ENCODE measurements at regions not wholly inside any gene's neighbourhood (a gene's known extent, or its start where the extent isn't known, plus 50 kb on each side); places are given as distances from the start of the nearest gene placed in this dataset.

- DNase-seq (ENCODE audit: low spot score in 2 of 2) (no peak), FAIRE-seq (no peak)
Observed at GRCh38 chr1:17877316-17877715, 122.2 kb downstream of the ACTL8 start.

DNA sequence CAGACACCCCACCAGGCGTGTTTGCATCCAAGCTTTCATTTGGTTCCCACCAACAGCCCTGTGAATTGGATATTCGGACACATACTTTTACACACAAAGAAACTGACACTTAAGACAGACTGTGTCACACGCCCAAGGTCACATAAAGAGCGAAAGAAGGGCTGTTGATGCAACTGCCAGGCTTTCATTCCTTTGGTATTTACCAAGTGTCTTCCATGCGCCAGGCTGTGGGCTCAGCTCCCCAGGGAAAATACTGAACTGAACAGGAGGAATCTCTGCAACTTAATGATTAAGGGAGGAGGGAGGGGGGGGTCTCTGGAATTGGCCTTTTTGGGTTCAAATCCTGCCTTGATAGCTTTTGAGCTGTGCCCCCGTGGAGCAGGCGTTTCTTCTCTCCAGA is 122.8 kb downstream of the ACTL8 start:
- no peak for DNase-seq (ENCODE audit: low spot score in 2 of 2)
- FAIRE-seq, result no peak

GRCh38 chr1:17878837-17879236 is 123.7 kb downstream of the ACTL8 start:
- FAIRE-seq, result no peak

GRCh38 chr1:17880449-17880848 is 125.3 kb downstream of the ACTL8 start:
- FAIRE-seq, result no peak

More at GRCh38 chr1:17878837-17879236, 123.7 kb downstream of the ACTL8 start:
- no peak for DNase-seq (ENCODE audit: low spot score in 2 of 2)

GRCh38 chr1:17881761-17882160 is 126.6 kb downstream of the ACTL8 start:
- DNase-seq (ENCODE audit: low spot score in 2 of 2) (no peak), FAIRE-seq (no peak)

More at GRCh38 chr1:17880449-17880848, 125.3 kb downstream of the ACTL8 start:
- no peak for DNase-seq (ENCODE audit: low spot score in 2 of 2)

DNA sequence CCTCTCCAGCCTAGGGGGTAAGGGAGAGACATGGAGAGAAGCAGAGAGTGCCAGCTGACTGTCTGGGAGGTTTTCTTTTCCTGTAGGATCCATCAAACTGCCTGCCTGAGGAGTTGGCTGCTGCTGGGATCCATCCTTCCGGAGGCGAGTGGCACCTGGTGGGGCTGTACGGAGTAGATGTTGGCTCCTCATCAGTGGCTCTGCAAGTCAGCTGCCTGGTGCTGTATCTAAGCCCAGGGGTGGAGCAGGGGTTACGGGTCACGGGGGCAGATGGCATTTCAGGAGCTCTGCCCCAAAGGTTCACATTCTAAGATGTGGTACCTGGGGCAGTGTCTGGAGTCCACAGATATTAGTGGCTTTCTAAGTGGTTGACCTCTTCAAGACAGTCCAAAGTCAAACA is 128.0 kb downstream of the ACTL8 start:
- no peak for FAIRE-seq
- no peak for DNase-seq (ENCODE audit: low spot score in 2 of 2)

- FAIRE-seq (no peak), DNase-seq (ENCODE audit: low spot score in 2 of 2) (no peak)
Observed at GRCh38 chr1:17883662-17884395, 128.7 kb downstream of the ACTL8 start.

DNA sequence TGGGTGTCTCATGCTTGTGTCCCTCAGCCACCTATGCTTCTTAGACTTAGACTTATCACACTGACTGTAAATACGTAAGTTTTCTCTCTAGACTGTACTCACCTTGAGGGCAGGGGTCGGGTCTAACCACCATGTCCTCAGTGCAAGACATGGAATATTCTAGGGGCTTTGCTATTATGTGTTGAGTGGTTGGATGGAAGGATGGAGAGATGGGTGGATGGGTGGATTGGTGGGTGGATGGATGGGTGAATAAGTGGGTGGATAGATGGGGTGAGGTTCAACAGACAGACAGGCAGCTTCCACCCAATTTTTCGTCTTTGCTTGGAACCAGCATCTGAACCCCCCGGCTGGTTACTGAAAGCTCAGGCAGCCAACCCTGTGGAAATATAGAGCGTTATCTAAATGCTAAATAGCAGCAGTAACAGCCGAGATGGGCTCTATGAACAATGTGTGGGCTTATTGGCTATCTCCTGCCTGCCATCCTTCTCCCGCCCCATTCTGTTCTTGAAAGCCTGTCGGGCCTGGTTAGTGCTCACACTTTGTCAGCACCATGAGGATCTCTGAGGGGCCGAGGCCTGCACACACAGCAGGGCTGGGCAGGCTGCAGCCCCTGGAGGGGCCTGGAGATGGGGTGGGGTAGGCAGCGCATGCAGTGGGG is 130.7 kb downstream of the ACTL8 start:
- no peak for FAIRE-seq
- DNase-seq (ENCODE audit: low spot score in 2 of 2), result no peak

GRCh38 chr1:17886386-17886785 is 131.3 kb downstream of the ACTL8 start:
- DNase-seq (ENCODE audit: low spot score in 2 of 2), result no peak

DNA sequence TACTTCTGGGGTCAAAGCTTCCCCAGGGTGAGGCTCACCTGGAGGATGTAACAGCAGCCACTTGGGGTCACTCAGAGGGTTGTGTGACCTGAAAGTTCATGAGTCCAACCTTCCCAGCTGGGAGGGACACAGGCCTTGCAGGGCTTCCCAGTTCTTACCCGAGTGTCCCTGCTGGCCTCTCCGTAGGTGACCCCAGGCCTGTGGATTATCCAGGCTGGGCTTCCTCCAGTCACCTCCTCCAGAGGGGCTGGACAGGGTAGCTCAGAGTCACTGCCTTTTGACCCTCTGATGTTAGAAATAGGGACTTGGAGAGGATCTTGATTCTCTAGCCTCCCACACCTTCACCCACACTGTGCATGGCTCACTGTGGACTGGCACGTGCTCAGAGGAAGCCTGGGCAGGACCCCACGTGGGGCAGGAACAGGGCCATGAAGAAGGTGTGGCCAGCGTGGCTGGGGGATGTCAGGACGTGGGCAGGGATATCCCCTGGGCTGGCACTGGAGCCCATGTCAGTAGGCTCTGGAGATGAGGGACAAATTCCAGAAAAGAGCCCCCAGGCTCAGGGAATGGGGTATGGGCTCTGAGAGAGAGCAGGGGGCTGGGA is 131.8 kb downstream of the ACTL8 start:
- FAIRE-seq, result no peak
- DNase-seq (ENCODE audit: low spot score in 2 of 2), result no peak

More at GRCh38 chr1:17886386-17886785, 131.3 kb downstream of the ACTL8 start:
- FAIRE-seq, result no peak

DNA sequence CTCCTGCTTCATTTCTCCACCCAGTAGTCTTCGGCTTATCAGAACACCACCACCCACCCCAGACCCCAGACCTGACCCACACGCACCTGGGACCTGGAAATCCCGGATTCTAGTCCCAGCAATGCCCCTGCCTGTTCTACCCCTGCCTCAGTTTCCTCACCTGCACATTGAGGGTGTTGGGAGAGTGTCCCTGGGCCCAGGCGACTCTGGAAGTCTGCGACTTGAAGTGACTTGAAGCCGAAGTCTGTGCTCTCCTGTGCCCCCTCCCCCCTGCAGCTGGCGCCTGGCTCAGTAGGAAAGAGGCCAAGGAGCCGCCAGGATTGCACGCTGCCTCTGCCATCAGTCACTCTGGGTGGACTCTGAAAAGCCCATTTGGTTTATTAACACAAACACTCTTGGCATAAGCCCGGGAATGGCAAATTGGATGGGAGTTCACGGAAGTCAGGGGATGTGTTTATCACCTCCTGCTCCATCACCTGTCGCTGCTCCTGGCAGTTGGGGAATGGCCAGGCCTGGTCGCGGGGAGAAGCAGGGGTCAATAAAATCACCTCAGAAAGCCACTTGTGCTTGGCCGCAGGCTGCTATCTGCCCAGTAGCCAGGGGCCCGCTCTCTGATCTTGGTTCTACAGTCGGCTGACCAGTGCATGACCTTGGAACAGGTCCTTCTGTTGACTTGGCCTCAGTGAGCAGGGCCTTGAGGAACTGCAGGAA is 132.7 kb downstream of the ACTL8 start:
- FAIRE-seq, result no peak
- no peak for DNase-seq (ENCODE audit: low spot score in 2 of 2)

DNA sequence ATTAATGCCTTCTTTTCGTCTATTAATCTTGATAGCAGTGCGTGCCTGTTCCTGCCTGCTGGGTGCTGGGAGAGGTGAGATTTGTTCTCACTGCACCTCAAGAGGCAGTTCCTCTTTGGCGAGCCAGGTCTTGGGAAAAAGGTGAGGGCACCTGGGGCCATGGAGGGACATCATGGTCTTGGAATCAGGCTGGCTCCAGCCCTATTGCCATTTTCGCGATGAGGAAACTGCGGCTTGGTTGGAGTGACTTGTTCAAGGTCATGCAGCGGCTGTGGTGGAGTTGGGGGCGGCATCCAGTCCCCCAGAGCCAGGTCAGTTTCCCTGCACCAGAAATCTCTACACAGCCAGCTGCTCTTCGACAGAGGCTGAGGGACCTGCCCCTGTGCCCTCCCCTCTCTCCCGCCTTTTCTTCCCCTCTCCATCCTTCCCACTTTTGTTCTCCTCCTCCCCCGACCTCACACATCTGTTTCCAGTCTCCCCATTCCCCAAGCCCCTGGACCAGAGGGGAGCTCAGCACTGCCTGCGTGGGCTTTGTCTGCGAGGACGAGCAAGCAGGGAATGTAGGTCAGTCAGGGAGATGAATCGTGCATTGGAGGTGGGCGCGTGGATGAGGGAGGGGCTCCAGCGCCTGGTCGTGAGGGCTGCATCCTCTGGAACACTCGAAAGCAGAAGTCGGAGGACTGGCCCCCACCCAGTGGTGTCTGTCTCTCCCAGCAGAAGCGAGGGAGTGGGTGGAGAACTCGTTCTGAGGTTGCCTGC is 135.1 kb downstream of the ACTL8 start:
- DNase-seq (ENCODE audit: low spot score in 2 of 2) (peak in 1 of 2 donors; percentile 41), FAIRE-seq (no peak)

DNA sequence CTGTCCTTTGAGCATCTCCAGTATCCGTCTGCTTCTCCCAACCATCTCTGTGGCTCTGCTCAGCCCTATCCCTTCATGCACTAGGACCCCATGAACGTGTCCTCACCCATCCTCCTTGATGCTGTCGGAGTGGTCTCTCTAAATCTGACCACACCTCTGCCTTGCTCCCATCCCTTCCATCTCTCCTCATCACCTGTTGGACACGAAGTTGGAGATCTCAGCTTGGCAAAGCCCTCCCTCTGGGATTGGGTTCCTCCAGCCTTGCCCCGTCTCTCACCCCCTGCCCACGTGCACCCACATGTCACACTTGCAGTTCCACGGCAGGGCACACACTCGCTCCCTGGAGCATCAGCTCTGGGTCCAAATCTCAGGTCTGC is 135.7 kb downstream of the ACTL8 start:
- FAIRE-seq (no peak), DNase-seq (ENCODE audit: low spot score in 2 of 2) (no peak)

- FAIRE-seq (no peak), DNase-seq (ENCODE audit: low spot score in 2 of 2) (no peak)
Observed at GRCh38 chr1:17891205-17892110, 136.3 kb downstream of the ACTL8 start.

GRCh38 chr1:17892225-17892624 is 137.1 kb downstream of the ACTL8 start:
- DNase-seq (ENCODE audit: low spot score in 2 of 2) (no peak), FAIRE-seq (no peak)

DNA sequence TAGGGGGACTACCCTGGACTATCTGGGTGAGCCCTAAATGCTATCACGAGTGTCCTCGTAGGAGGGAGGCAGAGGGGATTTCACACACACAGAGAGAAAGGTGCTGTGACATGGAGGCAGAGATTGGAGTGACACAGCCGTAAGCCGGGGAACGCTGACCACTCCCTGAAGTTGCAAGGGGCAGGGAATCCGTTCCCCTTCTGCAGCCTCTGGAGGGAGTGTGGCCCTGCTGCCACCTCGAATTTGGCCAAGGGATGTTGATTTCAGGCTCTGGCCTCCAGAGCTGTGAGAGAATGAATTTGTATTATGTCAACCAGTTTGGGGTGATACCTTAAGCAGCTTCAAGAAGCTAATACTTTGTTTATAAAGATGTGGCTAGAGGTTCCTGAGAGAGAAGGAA is 137.7 kb downstream of the ACTL8 start:
- FAIRE-seq (no peak), DNase-seq (ENCODE audit: low spot score in 2 of 2) (no peak)

- DNase-seq (ENCODE audit: low spot score in 2 of 2) (no peak), FAIRE-seq (no peak)
Observed at GRCh38 chr1:17893891-17894631, 138.9 kb downstream of the ACTL8 start.

- DNase-seq (ENCODE audit: low spot score in 2 of 2) (no peak), FAIRE-seq (no peak)
Observed at GRCh38 chr1:17895401-17895800, 140.3 kb downstream of the ACTL8 start.

GRCh38 chr1:17895986-17896385 is 140.9 kb downstream of the ACTL8 start:
- FAIRE-seq (no peak), DNase-seq (ENCODE audit: low spot score in 2 of 2) (no peak)

All from frontal cortex (tissue), 3 donors.